Tibial nerve (tissue), 4 donors: ENCODE measurements at regions not wholly inside any gene's neighbourhood (a gene's known extent, or its start where the extent isn't known, plus 50 kb on each side); places are given as distances from the start of the nearest gene placed in this dataset.

Source experiments
- DNase-seq, 2 donors: peaks; one replicate each; pipeline ENCODE4 v3.0.0-alpha.2; 2019; ENCODE audit warnings: low spot score in 2 of 2
- H3K27ac ChIP-seq, 4 donors: fragments of 200-600 bp; sonication (generic) in 3 of 4; one replicate each; pipeline ENCODE4 v1.5.1; 2017 to 2019; ENCODE audit warnings: mild to moderate bottlenecking in 1 of 4
- H3K27me3 ChIP-seq, 2 donors: fragments of 200-600 bp; sonication (generic) in 1 of 2; one replicate each; pipeline versions ENCODE4 v1.5.1 to v1.6.0; 2017 to 2019
- H3K36me3 ChIP-seq, 3 donors: fragments of 200-600 bp; sonication (generic); one replicate each; pipeline ENCODE4 v1.5.1; 2018 to 2019
- H3K4me1 ChIP-seq, 4 donors: fragments of 200-600 bp; sonication (generic) in 3 of 4; one replicate each; pipeline ENCODE4 v1.5.1; 2017 to 2019
- H3K4me3 ChIP-seq, 4 donors: fragments of 200-600 bp; sonication (generic) in 3 of 4; one replicate each; pipeline ENCODE4 v1.5.1; 2017 to 2019; ENCODE audit warnings: mild to moderate bottlenecking in 1 of 4, moderate library complexity in 1 of 4
- H3K9me3 ChIP-seq, 4 donors: fragments of 200-600 bp; sonication (generic) in 3 of 4; one replicate each; pipeline ENCODE4 v1.5.1; 2017 to 2019
- EP300 ChIP-seq, 2 donors: sonication (generic); formaldehyde crosslinking; IDR thresholded peaks; one replicate each; pipeline ENCODE4 v1.6.1; 2017; ENCODE audit warnings: antibody characterized with exemption in 2 of 2, mild to moderate bottlenecking in 1 of 2
- POLR2A ChIP-seq, 2 donors: fragments of 450-650 bp; IDR thresholded peaks; one replicate each; pipeline ENCODE4 v1.6.1; 2017; ENCODE audit warnings: antibody characterized with exemption in 2 of 2, mild to moderate bottlenecking in 2 of 2, moderate library complexity in 2 of 2
- WGBS, 2 donors: methylation state at CpG; one replicate each; pipeline ENCODE4 v1.1.5; 2018; 5-methylcytosine and 5-hydroxymethylcytosine counted together
- TF ChIP-seq, protein P1 (sequence below), 5 experiments: fragments of 200-600 bp in 3 of 5; fragments of 450-650 bp in 2 of 5; sonication (generic) in 3 of 5; IDR thresholded peaks; one replicate each; pipeline ENCODE4 v1.5.1; 2016 to 2019; ENCODE audit warnings: antibody characterized with exemption in 5 of 5, mild to moderate bottlenecking in 3 of 5, moderate library complexity in 2 of 5

DNA sequence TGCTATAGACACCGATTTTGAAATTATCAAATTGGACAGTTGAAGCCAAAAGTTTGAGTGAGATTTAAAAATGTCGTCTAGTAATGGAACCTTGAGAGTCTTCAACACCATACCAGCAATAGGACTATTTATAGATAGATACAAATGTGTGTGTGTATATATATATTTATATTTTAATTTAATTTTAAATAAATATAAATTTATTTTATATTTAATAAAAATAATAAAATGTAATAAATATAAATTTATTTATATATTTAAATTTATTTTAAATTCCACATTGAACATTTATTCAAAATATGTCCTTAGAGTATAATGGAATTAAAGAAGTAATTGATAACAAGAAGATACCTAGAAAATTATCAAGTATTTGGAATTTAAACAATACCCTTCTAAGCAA is 221.9 kb upstream of the CXXC4 start:
- WGBS, 2 donors, result 89 to 95% methylated on average over 2 of the region's 2 CpGs
- TF ChIP-seq EP300 (IDR thresholded peaks at IDR 0.05) (no peak), POLR2A (IDR thresholded peaks at IDR 0.05) (no peak)
- TF ChIP-seq, protein P1, sequence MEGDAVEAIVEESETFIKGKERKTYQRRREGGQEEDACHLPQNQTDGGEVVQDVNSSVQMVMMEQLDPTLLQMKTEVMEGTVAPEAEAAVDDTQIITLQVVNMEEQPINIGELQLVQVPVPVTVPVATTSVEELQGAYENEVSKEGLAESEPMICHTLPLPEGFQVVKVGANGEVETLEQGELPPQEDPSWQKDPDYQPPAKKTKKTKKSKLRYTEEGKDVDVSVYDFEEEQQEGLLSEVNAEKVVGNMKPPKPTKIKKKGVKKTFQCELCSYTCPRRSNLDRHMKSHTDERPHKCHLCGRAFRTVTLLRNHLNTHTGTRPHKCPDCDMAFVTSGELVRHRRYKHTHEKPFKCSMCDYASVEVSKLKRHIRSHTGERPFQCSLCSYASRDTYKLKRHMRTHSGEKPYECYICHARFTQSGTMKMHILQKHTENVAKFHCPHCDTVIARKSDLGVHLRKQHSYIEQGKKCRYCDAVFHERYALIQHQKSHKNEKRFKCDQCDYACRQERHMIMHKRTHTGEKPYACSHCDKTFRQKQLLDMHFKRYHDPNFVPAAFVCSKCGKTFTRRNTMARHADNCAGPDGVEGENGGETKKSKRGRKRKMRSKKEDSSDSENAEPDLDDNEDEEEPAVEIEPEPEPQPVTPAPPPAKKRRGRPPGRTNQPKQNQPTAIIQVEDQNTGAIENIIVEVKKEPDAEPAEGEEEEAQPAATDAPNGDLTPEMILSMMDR (IDR thresholded peaks at IDR 0.05), result no peak
- H3K27ac ChIP-seq, result no peak overlapping the region

DNA sequence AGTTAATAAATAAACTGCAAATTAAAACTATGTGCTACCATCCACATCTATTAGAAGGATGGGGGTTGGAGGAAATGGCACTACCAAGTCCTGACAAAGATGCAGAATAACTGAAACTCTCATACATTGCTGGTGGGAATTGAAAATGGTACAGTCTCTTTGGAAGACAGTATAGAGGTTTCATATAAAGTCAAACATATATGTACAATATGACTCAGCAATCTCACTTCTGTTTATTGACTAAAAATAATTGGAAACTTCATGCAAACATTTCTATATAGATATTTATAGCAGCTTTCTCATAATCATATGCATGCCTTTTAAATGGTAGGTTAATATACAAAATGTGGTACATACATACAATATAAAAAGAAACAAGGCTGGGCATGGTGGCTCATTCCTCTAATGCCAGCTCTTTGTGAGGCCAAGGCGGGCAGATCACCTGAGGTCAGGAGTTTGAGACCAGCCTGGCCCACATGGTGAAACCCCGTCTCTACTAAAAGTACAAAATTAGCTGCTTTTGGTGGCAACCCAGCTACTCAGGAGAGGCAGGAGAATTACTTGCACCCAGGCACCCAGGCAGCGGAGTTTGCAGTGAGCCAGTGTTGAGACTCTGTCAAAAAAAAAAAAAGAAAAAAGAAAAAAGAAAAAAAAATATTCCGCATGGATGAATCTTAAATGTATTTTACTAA is 225.0 kb upstream of the CXXC4 start:
- TF ChIP-seq EP300 (IDR thresholded peaks at IDR 0.05) (no peak), POLR2A (IDR thresholded peaks at IDR 0.05) (no peak)
- TF ChIP-seq, protein P1 (IDR thresholded peaks at IDR 0.05), result no peak

More for the DNA sequence above, 221.9 kb upstream of the CXXC4 start:
- DNase-seq, result no peak
- no peaks in the 10 kb centered on the region for H3K27me3 ChIP-seq
- no peaks in the 10 kb centered on the region for H3K4me1 ChIP-seq
- no peak overlapping the region for H3K4me3 ChIP-seq
- H3K36me3 ChIP-seq, result no peaks in the 10 kb centered on the region
- H3K9me3 ChIP-seq, result peaks cover 0 to under 1% (median 0%) of the 10 kb centered on the region in 4 donors

DNA sequence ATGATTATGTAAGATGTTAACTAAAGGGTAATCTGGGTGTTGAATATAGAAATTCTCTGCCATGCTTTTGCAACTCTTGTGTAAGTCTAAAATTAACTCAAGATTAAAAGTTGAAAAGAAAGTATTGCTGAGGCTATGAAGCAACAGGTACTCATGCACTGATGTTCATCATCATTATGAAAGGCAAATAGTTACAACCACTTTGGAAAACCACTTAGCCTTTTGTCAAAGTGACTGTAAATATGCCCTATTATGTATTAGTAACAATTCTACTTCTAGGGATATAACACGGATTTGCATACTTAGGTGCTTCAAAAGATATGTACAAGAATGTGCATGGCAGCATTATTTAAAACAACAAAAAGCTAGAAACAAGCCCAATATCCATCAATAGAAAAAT is 227.8 kb upstream of the CXXC4 start:
- Histone ChIP-seq H3K4me1 (no peaks in the 10 kb centered on the region), H3K27me3 (no peaks in the 10 kb centered on the region), H3K27ac (no peak overlapping the region), H3K9me3 (no peaks in the 10 kb centered on the region), H3K4me3 (no peak overlapping the region), H3K36me3 (no peaks in the 10 kb centered on the region)
- no peak for DNase-seq
- no peak for TF ChIP-seq EP300 (IDR thresholded peaks at IDR 0.05)
- 85 to 87% methylated on average over 1 of the region's 1 CpG for WGBS, 2 donors

More for the DNA sequence above, 225.0 kb upstream of the CXXC4 start:
- no peaks in the 10 kb centered on the region for H3K36me3 ChIP-seq
- no peak overlapping the region for H3K27ac ChIP-seq
- no peaks in the 10 kb centered on the region for H3K27me3 ChIP-seq
- H3K9me3 ChIP-seq, result no peaks in the 10 kb centered on the region
- no peak overlapping the region for H3K4me3 ChIP-seq
- H3K4me1 ChIP-seq, result no peaks in the 10 kb centered on the region
- DNase-seq, result no peak
- WGBS, 2 donors, result 68 to 82% methylated on average over 4 of the region's 4 CpGs

DNA sequence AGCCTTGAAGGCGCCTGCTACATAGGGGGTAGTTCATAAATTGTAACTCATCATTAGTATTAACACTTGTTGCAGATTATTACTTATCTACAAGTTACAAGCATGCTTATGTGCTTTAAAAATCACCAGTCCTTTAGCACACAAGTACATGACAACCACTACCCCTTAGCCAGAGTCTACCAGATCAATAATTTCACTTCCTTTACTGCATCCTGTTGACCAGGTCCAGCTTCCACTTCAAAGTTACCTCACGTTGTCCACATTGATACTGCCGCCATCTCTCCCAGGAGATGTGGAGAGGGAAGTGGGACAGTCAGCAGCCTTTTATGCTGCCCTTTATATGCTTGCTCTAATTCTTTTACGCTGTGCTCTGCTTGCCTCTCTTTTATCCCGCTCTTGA is 231.3 kb upstream of the CXXC4 start:
- TF ChIP-seq EP300 (IDR thresholded peaks at IDR 0.05) (no peak), POLR2A (IDR thresholded peaks at IDR 0.05) (no peak)
- TF ChIP-seq, protein P1 (IDR thresholded peaks at IDR 0.05), result no peak
- Histone ChIP-seq H3K27ac (no peak overlapping the region), H3K9me3 (no peaks in the 10 kb centered on the region), H3K36me3 (no peaks in the 10 kb centered on the region), H3K4me3 (no peak overlapping the region), H3K4me1 (no peaks in the 10 kb centered on the region), H3K27me3 (no peaks in the 10 kb centered on the region)
- WGBS, 2 donors, result 86 to 89% methylated on average over 5 of the region's 5 CpGs
- no peak for DNase-seq

DNA sequence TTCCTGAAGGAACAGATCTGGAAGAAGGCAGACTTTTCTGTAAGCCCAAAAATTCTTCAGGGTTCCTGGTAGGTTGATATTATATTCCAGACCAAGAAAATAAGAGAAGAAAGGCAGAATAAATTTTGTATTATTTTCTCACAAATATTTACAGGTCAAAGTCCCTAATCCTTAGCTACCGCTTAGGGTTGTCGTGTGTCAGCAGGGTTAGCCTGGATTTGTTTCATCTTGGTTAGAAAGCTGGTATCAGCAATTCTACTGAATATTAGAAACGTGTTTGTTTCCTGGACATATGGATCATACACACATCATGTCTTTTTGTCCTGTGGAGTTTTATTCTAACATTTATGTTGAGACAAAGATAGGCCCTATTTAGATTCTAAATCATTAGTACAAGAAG is 232.9 kb upstream of the CXXC4 start:
- WGBS, 2 donors, result 88 to 91% methylated on average over 3 of the region's 3 CpGs
- Histone ChIP-seq H3K4me1 (no peaks in the 10 kb centered on the region), H3K9me3 (no peaks in the 10 kb centered on the region), H3K27ac (no peak overlapping the region), H3K4me3 (no peak overlapping the region), H3K27me3 (no peaks in the 10 kb centered on the region), H3K36me3 (no peaks in the 10 kb centered on the region)
- TF ChIP-seq POLR2A (IDR thresholded peaks at IDR 0.05) (no peak), EP300 (IDR thresholded peaks at IDR 0.05) (no peak)
- TF ChIP-seq, protein P1 (IDR thresholded peaks at IDR 0.05), result no peak
- DNase-seq, result no peak
